Liver (tissue), 8 donors: ENCODE measurements at regions not wholly inside any gene's neighbourhood (a gene's known extent, or its start where the extent isn't known, plus 50 kb on each side); places are given as distances from the start of the nearest gene placed in this dataset.

ENCODE experiments used
- DNase-seq: peaks from one replicate; pipeline ENCODE4 v3.0.0-alpha.2; 2017; ENCODE audit warnings: low spot score
- H3K27ac ChIP-seq, 2 donors: one replicate each; pipeline ENCODE4 v1.7.0; 2013; ENCODE audit warnings: inconsistent platforms in 2 of 2, low read length in 2 of 2, control low read depth in 1 of 2, low read depth in 1 of 2, mild to moderate bottlenecking in 1 of 2
- H3K27me3 ChIP-seq, 4 donors: one replicate each; pipeline versions ENCODE4 v1.6.1 to v1.7.0; 2013; ENCODE audit warnings: low read length in 3 of 4, inconsistent platforms in 1 of 4, mild to moderate bottlenecking in 1 of 4, moderate library complexity in 1 of 4; ENCODE audit not compliant: control insufficient read depth in 4 of 4, insufficient read depth in 4 of 4
- H3K36me3 ChIP-seq, 4 donors: one replicate each; pipeline versions ENCODE4 v1.6.1 to v1.7.0; 2013; ENCODE audit warnings: low read length in 3 of 4, mild to moderate bottlenecking in 3 of 4, low read depth in 1 of 4, moderate library complexity in 1 of 4; ENCODE audit not compliant: control insufficient read depth in 4 of 4, insufficient read depth in 3 of 4
- H3K4me1 ChIP-seq, 4 donors: one replicate each; pipeline versions ENCODE4 v1.6.1 to v1.7.0; 2013; ENCODE audit warnings: low read length in 3 of 4, mild to moderate bottlenecking in 3 of 4, moderate library complexity in 1 of 4; ENCODE audit not compliant: control insufficient read depth in 4 of 4, insufficient read depth in 4 of 4
- H3K4me3 ChIP-seq, 3 donors: one replicate each; pipeline versions ENCODE4 v1.6.1 to v1.7.0; 2013; ENCODE audit warnings: low read length in 3 of 3, control low read depth in 1 of 3, low read depth in 1 of 3, mild to moderate bottlenecking in 1 of 3
- H3K9ac ChIP-seq, 2 donors: one replicate each; pipeline ENCODE4 v1.7.0; 2013; ENCODE audit warnings: low read length in 2 of 2, mild to moderate bottlenecking in 2 of 2, moderate library complexity in 2 of 2, control low read depth in 1 of 2, low read depth in 1 of 2
- H3K9me3 ChIP-seq, 4 donors: one replicate each; pipeline versions ENCODE4 v1.6.1 to v1.7.0; 2013; ENCODE audit warnings: low read length in 3 of 4; ENCODE audit not compliant: control insufficient read depth in 4 of 4
- CTCF ChIP-seq: fragments of 150-350 bp; IDR thresholded peaks from 2 replicates; pipeline ENCODE4 v1.5.1; 2017; ENCODE audit warnings: improper control_type of control experiment, low read depth, low read length; ENCODE audit not compliant: missing input control
- EGR1 ChIP-seq, 2 donors: IDR thresholded peaks; 2 replicates each; pipeline ENCODE4 v1.6.1; 2016 to 2018; ENCODE audit warnings: antibody characterized with exemption in 2 of 2, low read depth in 2 of 2
- FOXA1 ChIP-seq: IDR thresholded peaks from 2 replicates; pipeline ENCODE4 v1.6.1; 2016; ENCODE audit warnings: antibody characterized with exemption
- FOXA2 ChIP-seq: IDR thresholded peaks from 2 replicates; pipeline ENCODE4 v1.6.1; 2016; ENCODE audit warnings: antibody characterized with exemption
- GABPA ChIP-seq, 2 donors: IDR thresholded peaks in 1 of 2; conservative IDR thresholded peaks in 1 of 2; 2 replicates each; pipeline ENCODE4 v1.6.1; 2016; ENCODE audit warnings: antibody characterized with exemption in 2 of 2, mild to moderate bottlenecking in 1 of 2, moderate library complexity in 1 of 2
- HNF4A ChIP-seq, 2 donors: conservative IDR thresholded peaks; 2 replicates each; pipeline ENCODE4 v1.6.1; 2016; ENCODE audit warnings: antibody characterized with exemption in 2 of 2, mild to moderate bottlenecking in 2 of 2
- HNF4G ChIP-seq: IDR thresholded peaks from 2 replicates; pipeline ENCODE4 v1.6.1; 2016; ENCODE audit warnings: antibody characterized with exemption
- JUND ChIP-seq, 2 donors: IDR thresholded peaks; 2 replicates each; pipeline ENCODE4 v1.6.1; 2016; ENCODE audit warnings: antibody characterized with exemption in 2 of 2
- MAX ChIP-seq: IDR thresholded peaks from 2 replicates; pipeline ENCODE4 v1.6.1; 2016; ENCODE audit warnings: antibody characterized with exemption
- NR2F2 ChIP-seq: IDR thresholded peaks from 2 replicates; pipeline ENCODE4 v1.6.1; 2016; ENCODE audit warnings: antibody characterized with exemption
- RAD21 ChIP-seq, 2 donors: IDR thresholded peaks; 2 replicates each; pipeline ENCODE4 v1.6.1; 2016; ENCODE audit warnings: antibody characterized with exemption in 2 of 2, mild to moderate bottlenecking in 2 of 2
- RXRA ChIP-seq, 2 donors: IDR thresholded peaks; 2 replicates each; pipeline ENCODE4 v1.6.1; 2017 to 2018; ENCODE audit warnings: antibody characterized with exemption in 2 of 2, mild to moderate bottlenecking in 1 of 2
- SP1 ChIP-seq: IDR thresholded peaks from 2 replicates; pipeline ENCODE4 v1.6.1; 2018; ENCODE audit warnings: antibody characterized with exemption, mild to moderate bottlenecking
- TAF1 ChIP-seq: conservative IDR thresholded peaks from 2 replicates; pipeline ENCODE4 v1.6.1; 2016; ENCODE audit warnings: antibody characterized with exemption, mild to moderate bottlenecking
- YY1 ChIP-seq: IDR thresholded peaks from 2 replicates; pipeline ENCODE4 v1.6.1; 2016; ENCODE audit warnings: antibody characterized with exemption, mild to moderate bottlenecking
- WGBS: extraction: QIAGEN DNeasy Blood & Tissue Kit; methylation state at CpG from one replicate; pipeline ENCODE4 v1.1.7; 2013; 5-methylcytosine and 5-hydroxymethylcytosine counted together
- TF ChIP-seq, protein P1 (sequence below): IDR thresholded peaks from 2 replicates; pipeline ENCODE4 v1.6.1; 2016; ENCODE audit warnings: antibody characterized with exemption
- TF ChIP-seq, protein P2 (sequence below): IDR thresholded peaks from 2 replicates; pipeline ENCODE4 v1.6.1; 2016; ENCODE audit warnings: antibody characterized with exemption, mild to moderate bottlenecking
- TF ChIP-seq, protein P3 (sequence below): IDR thresholded peaks from 2 replicates; pipeline ENCODE4 v1.6.1; 2016; ENCODE audit warnings: antibody characterized with exemption
- donor health status: healthy.
- donor health status: healthy.
- donor health status: healthy.
- donor health status: healthy.
- donor health status: healthy.

- Histone ChIP-seq H3K9me3 (no peaks in the 10 kb centered on the region), H3K4me1 (peaks cover 0 to 2% (median 0%) of the 10 kb centered on the region in 4 donors), H3K27me3 (no peaks in the 10 kb centered on the region), H3K4me3 (no peak overlapping the region), H3K36me3 (no peaks in the 10 kb centered on the region), H3K9ac (no peak overlapping the region), H3K27ac (no peak overlapping the region)
- no peak for DNase-seq
- TF ChIP-seq JUND (IDR thresholded peaks at IDR 0.05) (no peak), GABPA (IDR thresholded peaks at IDR 0.05 in 1 of 2, conservative IDR thresholded peaks at IDR 0.05 in 1 of 2) (no peak), EGR1 (IDR thresholded peaks at IDR 0.05; ENCODE audit: low read depth in 2 of 2) (no peak), NR2F2 (no peak), MAX (no peak), FOXA1 (no peak), HNF4A (conservative IDR thresholded peaks at IDR 0.05) (no peak), YY1 (no peak), CTCF (no peak), FOXA2 (no peak), HNF4G (no peak), TAF1 (no peak), RXRA (IDR thresholded peaks at IDR 0.05) (no peak), RAD21 (IDR thresholded peaks at IDR 0.05) (no peak), SP1 (no peak)
- TF ChIP-seq, protein P1, sequence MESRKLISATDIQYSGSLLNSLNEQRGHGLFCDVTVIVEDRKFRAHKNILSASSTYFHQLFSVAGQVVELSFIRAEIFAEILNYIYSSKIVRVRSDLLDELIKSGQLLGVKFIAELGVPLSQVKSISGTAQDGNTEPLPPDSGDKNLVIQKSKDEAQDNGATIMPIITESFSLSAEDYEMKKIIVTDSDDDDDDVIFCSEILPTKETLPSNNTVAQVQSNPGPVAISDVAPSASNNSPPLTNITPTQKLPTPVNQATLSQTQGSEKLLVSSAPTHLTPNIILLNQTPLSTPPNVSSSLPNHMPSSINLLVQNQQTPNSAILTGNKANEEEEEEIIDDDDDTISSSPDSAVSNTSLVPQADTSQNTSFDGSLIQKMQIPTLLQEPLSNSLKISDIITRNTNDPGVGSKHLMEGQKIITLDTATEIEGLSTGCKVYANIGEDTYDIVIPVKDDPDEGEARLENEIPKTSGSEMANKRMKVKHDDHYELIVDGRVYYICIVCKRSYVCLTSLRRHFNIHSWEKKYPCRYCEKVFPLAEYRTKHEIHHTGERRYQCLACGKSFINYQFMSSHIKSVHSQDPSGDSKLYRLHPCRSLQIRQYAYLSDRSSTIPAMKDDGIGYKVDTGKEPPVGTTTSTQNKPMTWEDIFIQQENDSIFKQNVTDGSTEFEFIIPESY, result no peak
- TF ChIP-seq, protein P2, sequence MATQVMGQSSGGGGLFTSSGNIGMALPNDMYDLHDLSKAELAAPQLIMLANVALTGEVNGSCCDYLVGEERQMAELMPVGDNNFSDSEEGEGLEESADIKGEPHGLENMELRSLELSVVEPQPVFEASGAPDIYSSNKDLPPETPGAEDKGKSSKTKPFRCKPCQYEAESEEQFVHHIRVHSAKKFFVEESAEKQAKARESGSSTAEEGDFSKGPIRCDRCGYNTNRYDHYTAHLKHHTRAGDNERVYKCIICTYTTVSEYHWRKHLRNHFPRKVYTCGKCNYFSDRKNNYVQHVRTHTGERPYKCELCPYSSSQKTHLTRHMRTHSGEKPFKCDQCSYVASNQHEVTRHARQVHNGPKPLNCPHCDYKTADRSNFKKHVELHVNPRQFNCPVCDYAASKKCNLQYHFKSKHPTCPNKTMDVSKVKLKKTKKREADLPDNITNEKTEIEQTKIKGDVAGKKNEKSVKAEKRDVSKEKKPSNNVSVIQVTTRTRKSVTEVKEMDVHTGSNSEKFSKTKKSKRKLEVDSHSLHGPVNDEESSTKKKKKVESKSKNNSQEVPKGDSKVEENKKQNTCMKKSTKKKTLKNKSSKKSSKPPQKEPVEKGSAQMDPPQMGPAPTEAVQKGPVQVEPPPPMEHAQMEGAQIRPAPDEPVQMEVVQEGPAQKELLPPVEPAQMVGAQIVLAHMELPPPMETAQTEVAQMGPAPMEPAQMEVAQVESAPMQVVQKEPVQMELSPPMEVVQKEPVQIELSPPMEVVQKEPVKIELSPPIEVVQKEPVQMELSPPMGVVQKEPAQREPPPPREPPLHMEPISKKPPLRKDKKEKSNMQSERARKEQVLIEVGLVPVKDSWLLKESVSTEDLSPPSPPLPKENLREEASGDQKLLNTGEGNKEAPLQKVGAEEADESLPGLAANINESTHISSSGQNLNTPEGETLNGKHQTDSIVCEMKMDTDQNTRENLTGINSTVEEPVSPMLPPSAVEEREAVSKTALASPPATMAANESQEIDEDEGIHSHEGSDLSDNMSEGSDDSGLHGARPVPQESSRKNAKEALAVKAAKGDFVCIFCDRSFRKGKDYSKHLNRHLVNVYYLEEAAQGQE, result no peak
- TF ChIP-seq, protein P3, sequence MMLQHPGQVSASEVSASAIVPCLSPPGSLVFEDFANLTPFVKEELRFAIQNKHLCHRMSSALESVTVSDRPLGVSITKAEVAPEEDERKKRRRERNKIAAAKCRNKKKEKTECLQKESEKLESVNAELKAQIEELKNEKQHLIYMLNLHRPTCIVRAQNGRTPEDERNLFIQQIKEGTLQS, result no peak
- 59% methylated on average over 2 of the region's 2 CpGs for WGBS
These were observed 198.5 kb upstream of the TMEM196 start for GRCh38 chr7:19971956-19972355.

- H3K4me3 ChIP-seq, result no peak overlapping the region
- no peak overlapping the region for H3K27ac ChIP-seq
- H3K4me1 ChIP-seq, result peaks cover 0 to 2% (median 0%) of the 10 kb centered on the region in 4 donors
- DNase-seq, result no peak
- no peak overlapping the region for H3K9ac ChIP-seq
- H3K9me3 ChIP-seq, result no peaks in the 10 kb centered on the region
- H3K36me3 ChIP-seq, result no peaks in the 10 kb centered on the region
- H3K27me3 ChIP-seq, result no peaks in the 10 kb centered on the region
- TF ChIP-seq YY1 (no peak), GABPA (IDR thresholded peaks at IDR 0.05 in 1 of 2, conservative IDR thresholded peaks at IDR 0.05 in 1 of 2) (no peak), TAF1 (no peak), MAX (no peak), EGR1 (IDR thresholded peaks at IDR 0.05; ENCODE audit: low read depth in 2 of 2) (no peak), FOXA2 (no peak), RAD21 (IDR thresholded peaks at IDR 0.05) (no peak), NR2F2 (no peak), RXRA (IDR thresholded peaks at IDR 0.05) (no peak), SP1 (no peak)
- TF ChIP-seq, protein P1, result no peak
- TF ChIP-seq, protein P2, result no peak
These were observed 197.1 kb upstream of the TMEM196 start for GRCh38 chr7:19970514-19970913.
